Keratinocyte (primary cell): ENCODE measurements at regions not wholly inside any gene's neighbourhood (a gene's known extent, or its start where the extent isn't known, plus 50 kb on each side); places are given as distances from the start of the nearest gene placed in this dataset.

ENCODE experiments used
- EZH2 ChIP-seq: IDR thresholded peaks from one replicate; pipeline ENCODE4 v1.6.1; 2012; ENCODE audit warnings: inconsistent platforms, mild to moderate bottlenecking, low read length, moderate library complexity
- TF ChIP-seq, protein P1 (sequence below), 3 experiments: IDR thresholded peaks in 1 of 3; conservative IDR thresholded peaks in 1 of 3; optimal IDR thresholded peaks in 1 of 3; 2 replicates in 2 of 3; 3 replicates in 1 of 3; pipeline versions ENCODE3 to v1.5.1; 2011; ENCODE audit warnings: low read length in 3 of 3, mild to moderate bottlenecking in 3 of 3, moderate library complexity in 2 of 3, control low read depth in 1 of 3, inconsistent platforms in 1 of 3; ENCODE audit not compliant: insufficient read depth in 2 of 3; ENCODE audit errors: extremely low read depth in 1 of 3

DNA sequence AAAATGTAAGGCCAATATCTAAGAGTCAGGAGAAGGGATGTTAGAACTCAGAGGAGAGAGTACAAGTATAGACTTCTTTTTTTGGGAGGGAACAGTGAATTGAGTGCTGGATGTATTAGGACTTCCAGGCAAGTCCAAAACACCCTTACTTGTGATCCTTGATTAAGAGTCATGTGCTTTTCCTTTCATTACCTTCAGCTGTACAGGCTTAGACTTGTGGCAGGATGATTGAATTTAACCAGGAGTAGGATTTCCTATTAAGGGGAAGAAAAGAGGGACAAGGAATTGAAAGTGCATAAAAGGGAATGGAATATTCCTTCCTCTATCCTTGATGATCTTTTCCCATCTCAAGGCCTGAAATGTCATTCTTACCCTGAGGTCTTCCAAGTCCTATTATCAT lies 606.7 kb downstream of the STIM2 start:
- no peak for TF ChIP-seq EZH2
- TF ChIP-seq, protein P1, sequence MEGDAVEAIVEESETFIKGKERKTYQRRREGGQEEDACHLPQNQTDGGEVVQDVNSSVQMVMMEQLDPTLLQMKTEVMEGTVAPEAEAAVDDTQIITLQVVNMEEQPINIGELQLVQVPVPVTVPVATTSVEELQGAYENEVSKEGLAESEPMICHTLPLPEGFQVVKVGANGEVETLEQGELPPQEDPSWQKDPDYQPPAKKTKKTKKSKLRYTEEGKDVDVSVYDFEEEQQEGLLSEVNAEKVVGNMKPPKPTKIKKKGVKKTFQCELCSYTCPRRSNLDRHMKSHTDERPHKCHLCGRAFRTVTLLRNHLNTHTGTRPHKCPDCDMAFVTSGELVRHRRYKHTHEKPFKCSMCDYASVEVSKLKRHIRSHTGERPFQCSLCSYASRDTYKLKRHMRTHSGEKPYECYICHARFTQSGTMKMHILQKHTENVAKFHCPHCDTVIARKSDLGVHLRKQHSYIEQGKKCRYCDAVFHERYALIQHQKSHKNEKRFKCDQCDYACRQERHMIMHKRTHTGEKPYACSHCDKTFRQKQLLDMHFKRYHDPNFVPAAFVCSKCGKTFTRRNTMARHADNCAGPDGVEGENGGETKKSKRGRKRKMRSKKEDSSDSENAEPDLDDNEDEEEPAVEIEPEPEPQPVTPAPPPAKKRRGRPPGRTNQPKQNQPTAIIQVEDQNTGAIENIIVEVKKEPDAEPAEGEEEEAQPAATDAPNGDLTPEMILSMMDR (optimal IDR thresholded peaks at IDR 0.05 in 1 of 3, IDR thresholded peaks at IDR 0.05 in 1 of 3, conservative IDR thresholded peaks at IDR 0.05 in 1 of 3; ENCODE audit: extremely low read depth in 1 of 3, insufficient read depth in 2 of 3, low read length in 3 of 3) = no peak
